HG02642 (cell line): ENCODE measurements at regions not wholly inside any gene's neighbourhood (a gene's known extent, or its start where the extent isn't known, plus 50 kb on each side); places are given as distances from the start of the nearest gene placed in this dataset.
"Not testable (repeated sequence)": the region's sequence is repeated elsewhere in the genome, so short reads cannot be mapped to it uniquely, and the experiment has no call there.

Experiments used
- ATAC-seq: cut with Tn5 transposase; IDR thresholded peaks from one replicate; pipeline ENCODE4 v1.9.1; 2021; ENCODE audit warnings: mild to moderate bottlenecking; ENCODE audit not compliant: unreplicated experiment, poor library complexity

GRCh38 chr7:115574681-115575291 is 455.8 kb downstream of the TFEC start:
- no peak for ATAC-seq

DNA sequence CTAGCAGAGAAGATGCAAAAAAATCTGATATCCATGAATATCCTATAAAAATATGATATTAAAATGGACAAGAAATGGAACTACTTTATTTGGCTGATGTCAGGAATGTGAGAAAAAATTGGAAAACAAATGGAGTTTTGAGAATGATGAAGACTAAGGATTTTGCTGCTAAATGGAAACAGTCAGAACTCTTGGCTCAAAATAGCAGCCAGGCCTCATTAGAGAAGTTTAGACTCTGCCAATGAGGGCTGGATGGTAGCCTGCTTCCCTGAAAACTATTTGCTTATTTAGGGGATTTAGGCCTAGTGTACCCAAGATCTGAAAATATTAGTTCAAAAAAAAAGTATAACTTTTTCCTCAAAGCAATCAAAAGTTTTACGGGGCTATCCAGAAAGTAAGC is 458.5 kb downstream of the TFEC start:
- no peak for ATAC-seq

GRCh38 chr7:115561335-115562110 is 469.0 kb downstream of the TFEC start:
- ATAC-seq = no peak

DNA sequence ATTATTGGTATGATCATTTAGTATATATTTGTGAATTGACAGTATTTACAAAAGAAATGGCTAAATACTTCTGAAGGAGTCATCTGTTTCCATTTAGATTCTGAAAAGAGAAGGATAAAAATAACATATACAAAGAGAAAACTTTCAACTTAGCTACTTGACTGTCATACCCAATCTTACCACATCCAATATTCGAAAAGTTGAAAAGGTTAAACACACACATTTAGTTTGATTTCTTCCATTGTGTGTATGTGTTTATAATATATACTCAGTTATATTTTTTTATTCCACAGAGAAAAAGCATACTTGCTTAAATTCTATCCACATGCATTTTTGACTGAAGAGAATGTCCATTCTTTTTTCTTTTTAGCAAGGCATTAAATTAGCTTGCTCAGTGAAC is 470.7 kb downstream of the TFEC start:
- no peak for ATAC-seq

GRCh38 chr7:115558161-115558560 is 472.4 kb downstream of the TFEC start:
- no peak for ATAC-seq

DNA sequence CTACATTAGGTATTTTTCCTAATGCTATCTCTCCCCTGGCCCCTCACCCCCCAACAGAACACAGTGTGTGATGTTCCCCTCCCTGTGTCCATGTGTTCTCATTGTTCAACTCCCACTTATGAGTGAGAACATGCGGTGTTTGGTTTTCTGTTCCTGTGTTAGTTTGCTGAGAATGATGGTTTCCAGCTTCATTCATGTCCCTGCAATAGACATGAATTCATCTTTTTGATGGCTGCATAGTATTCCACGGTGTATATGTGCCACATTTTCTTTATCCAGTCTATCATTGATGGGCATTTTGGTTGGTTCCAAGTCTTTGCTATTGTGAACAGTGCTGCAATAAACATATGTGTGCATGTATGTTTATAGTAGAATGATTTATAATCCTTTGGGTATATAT is 473.3 kb downstream of the TFEC start:
- not testable (repeated sequence) for ATAC-seq

- no peak for ATAC-seq
Observed at GRCh38 chr7:115552766-115553165, 477.8 kb downstream of the TFEC start.

DNA sequence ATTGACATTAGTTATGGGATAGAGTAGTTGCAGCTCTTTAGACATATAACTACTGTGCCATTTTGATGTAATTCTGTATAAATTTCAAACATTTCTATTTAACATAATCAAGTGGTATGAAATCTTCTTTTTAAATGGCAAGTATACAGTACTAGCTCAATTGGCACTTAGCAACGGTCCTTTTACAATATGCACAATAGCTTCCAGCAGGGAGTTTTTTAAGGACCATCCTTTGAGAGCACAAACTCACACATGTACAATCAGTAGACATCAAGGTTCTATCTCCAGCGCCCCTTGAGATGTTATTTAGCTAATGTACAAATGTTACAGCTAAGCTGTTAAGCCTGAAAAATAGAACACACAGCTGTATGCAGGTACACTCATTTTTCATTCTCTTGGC is 480.7 kb downstream of the TFEC start:
- no peak for ATAC-seq

DNA sequence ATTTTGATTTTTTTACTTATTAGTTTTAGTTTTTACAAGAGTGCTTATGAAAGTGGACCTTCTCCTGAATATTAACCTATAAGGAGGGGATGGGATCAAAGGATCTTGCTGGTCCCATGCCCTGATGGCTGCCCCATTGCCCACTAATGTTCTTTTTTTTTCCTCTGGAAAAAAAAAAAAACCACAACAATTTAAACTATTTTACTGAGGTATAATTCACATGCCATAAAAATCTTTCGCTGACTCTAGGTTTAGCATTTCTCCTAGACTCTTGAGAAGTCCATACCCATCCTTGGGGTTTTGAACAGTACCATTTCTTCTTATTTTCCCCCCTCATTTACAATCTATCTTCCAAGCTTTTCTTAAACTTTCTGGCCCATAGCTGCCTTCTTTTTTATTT is 481.8 kb downstream of the TFEC start:
- ATAC-seq = no peak

GRCh38 chr7:115546790-115547189 is 483.8 kb downstream of the TFEC start:
- no peak for ATAC-seq

- no peak for ATAC-seq
Observed at GRCh38 chr7:115533785-115534184, 496.8 kb downstream of the TFEC start.

GRCh38 chr7:115526278-115526677 is 504.3 kb downstream of the TFEC start:
- ATAC-seq = no peak

DNA sequence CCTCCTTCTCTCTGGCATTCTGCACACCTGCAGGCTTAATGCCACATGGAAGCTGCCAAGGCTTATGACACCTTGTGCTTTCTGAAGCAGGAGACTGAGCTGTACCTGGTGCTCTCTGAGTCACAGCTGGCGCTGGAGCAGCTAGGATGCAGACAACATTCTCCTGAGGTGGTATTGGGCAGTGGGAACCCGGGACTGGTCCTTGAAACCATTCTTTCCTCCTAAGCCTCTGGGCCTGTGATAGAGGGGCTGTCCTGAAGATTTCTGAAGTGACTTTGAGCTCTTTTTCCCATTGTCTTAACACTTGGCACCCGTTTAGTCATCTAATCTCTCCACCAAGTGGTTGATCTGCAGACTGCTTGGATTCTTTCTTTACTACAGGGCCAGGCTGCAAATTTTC is 508.4 kb downstream of the TFEC start:
- no peak for ATAC-seq

GRCh38 chr7:115516341-115516740 is 514.2 kb downstream of the TFEC start:
- ATAC-seq = no peak

DNA sequence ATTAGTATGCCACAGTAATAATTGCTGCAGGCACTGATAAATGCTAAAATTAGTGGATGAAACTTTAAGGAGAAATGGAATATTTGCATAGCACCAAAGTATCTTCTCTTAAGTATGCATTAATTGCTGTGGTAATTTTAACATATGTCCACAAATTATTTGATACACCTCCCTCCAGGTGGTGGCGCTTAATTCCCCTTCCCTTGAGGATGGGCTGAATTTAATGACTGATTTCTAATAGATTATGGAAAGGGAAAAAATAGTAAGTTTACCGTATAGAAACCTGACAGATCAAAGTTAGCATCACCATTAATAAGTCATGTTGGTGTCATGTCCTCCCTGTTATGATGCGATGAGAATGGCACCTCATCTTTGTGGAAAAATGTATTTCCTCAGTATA is 519.2 kb downstream of the TFEC start:
- no peak for ATAC-seq

- ATAC-seq = no peak
Observed at GRCh38 chr7:115505136-115505535, 525.4 kb downstream of the TFEC start.

GRCh38 chr7:115499956-115500355 is 530.6 kb downstream of the TFEC start:
- ATAC-seq = no peak

GRCh38 chr7:115496006-115496405 is 534.6 kb downstream of the TFEC start:
- ATAC-seq = no peak

- no peak for ATAC-seq
Observed at GRCh38 chr7:115494529-115495147, 535.9 kb downstream of the TFEC start.

DNA sequence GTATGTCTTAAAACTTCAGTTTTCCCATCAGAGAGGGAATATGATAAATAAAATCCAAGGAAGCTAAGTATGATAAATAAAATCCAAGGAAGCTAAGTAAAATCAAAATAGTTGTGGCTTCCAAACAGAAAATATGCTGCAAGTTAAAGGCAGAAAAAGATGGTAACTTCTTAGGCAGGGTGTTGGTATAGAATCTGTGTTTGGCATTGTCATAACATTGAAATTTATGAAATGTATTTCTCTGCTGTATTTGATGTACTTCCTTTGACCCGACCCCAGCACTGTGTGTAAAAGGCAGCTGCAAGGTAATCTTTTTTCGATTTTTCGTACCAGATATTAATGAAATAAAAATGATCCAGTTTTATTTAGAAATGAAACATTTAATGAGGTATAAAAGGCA is 537.2 kb downstream of the TFEC start:
- ATAC-seq = no peak

DNA sequence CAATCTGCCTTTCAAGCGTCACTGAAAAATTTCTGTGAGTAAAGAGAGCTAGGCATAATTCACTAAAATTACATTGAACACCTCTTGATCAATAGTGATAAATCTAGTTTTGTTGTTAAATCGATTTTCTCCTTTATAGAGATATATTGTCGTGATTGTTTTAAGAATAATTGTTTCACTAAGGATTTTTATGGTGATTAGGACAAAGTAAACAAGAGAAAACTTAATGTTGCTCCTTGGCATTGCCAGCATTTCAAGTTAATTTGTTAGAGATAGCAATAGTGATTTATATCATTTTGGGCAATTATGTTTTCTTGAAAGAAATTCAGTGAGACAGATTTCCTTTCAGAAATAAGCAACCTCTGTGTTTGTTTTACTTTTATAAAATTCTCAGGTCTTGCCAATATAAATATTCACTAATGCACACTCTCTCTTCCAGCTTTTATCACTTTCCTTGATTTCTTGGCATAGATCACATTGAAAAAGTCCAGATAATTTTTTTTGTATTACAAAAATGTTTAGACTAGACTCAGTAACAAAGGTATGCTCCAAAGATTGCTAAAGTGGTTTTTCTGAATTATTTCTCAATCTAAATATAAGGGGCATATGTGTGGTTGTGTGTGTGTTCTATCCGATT is 538.7 kb downstream of the TFEC start:
- no peak for ATAC-seq
